ENCODE measurements at regions not wholly inside any gene's neighbourhood (a gene's known extent, or its start where the extent isn't known, plus 50 kb on each side); places are given as distances from the start of the nearest gene placed in this dataset.

DNA sequence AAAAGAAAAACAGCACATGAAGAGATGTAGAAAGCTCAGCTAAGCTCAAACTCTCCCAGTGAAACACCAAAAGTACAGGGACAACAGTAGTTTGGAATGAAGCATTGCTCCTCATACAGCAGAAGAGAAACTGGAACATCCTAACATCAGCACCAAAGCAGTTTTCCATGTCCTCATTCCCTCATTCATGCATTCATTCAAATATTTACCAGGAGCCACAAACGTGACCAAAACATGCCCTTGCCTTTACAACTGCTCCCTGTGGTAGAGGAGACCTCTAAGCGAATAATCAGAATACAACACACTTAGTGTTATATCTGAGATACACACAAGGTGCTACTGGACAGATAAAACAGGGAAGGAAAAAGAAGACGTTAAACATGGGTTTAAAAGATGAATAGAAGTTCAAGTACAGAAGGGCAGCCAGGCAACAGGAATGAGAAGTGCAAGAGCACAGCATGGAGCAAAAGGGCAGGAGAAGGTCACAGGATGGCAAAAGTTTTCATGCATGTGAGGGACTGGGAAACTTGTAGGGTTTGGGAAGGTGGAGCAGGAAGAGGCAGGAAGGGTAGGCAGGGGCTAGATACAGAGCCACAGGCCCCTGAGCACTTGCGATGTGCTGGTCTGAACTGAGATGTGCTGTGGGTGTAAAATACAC is 58.5 kb upstream of the LMCD1 start:
- TF ChIP-seq, protein P1, sequence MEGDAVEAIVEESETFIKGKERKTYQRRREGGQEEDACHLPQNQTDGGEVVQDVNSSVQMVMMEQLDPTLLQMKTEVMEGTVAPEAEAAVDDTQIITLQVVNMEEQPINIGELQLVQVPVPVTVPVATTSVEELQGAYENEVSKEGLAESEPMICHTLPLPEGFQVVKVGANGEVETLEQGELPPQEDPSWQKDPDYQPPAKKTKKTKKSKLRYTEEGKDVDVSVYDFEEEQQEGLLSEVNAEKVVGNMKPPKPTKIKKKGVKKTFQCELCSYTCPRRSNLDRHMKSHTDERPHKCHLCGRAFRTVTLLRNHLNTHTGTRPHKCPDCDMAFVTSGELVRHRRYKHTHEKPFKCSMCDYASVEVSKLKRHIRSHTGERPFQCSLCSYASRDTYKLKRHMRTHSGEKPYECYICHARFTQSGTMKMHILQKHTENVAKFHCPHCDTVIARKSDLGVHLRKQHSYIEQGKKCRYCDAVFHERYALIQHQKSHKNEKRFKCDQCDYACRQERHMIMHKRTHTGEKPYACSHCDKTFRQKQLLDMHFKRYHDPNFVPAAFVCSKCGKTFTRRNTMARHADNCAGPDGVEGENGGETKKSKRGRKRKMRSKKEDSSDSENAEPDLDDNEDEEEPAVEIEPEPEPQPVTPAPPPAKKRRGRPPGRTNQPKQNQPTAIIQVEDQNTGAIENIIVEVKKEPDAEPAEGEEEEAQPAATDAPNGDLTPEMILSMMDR (IDR thresholded peaks at IDR 0.05; ENCODE audit: poor library complexity), result no peak
- TF ChIP-seq EZH2 (IDR thresholded peaks at IDR 0.05; ENCODE audit: borderline replicate concordance), result no peak
